ENCODE measurements at regions not wholly inside any gene's neighbourhood (a gene's known extent, or its start where the extent isn't known, plus 50 kb on each side); places are given as distances from the start of the nearest gene placed in this dataset.

- TF ChIP-seq POLR2A (IDR thresholded peaks at IDR 0.05; ENCODE audit: low read length) (no peak), GATA1 (IDR thresholded peaks at IDR 0.05; ENCODE audit: low read depth, low read length) (no peak)
Observed at GRCh38 chr5:159736844-159737243, 179.4 kb upstream of the ADRA1B start.
